ENCODE measurements at regions not wholly inside any gene's neighbourhood (a gene's known extent, or its start where the extent isn't known, plus 50 kb on each side); places are given as distances from the start of the nearest gene placed in this dataset.
A peak's percentile ranks its signal among the peaks of the same experiment; 100 is the strongest.

- no peak for ATAC-seq
- in situ Hi-C loops (cut with HindIII; ENCODE audit: extremely low pct_ligation_motif_present, low pct_unique_long_range_greater_than_20kb) (no loop called here), intact Hi-C loops (cut with micrococcal nuclease; ENCODE audit: unreplicated experiment) (no loop called here)
Measured at GRCh38 chr1:239243006-239243405, 143.4 kb upstream of the CHRM3 start.

GRCh38 chr1:239242404-239242803, 144.0 kb upstream of the CHRM3 start:
- H3K9ac ChIP-seq (ENCODE audit: insufficient read depth, low read depth, low read length): no peak overlapping the region
- TF ChIP-seq PPARG (CRISPR knock-in tag; conservative IDR thresholded peaks at IDR 0.05) (no peak), SCMH1 (CRISPR knock-in tag; IDR thresholded peaks at IDR 0.05; ENCODE audit: borderline replicate concordance) (no peak), ATF7 (IDR thresholded peaks at IDR 0.05) (peak; percentile 51), ATF7 (CRISPR knock-in tag; IDR thresholded peaks at IDR 0.05) (no peak), ZGPAT (CRISPR knock-in tag; IDR thresholded peaks at IDR 0.05) (no peak), ZBTB26 (CRISPR knock-in tag; IDR thresholded peaks at IDR 0.05; ENCODE audit: borderline replicate concordance) (no peak), HOXA3 (CRISPR knock-in tag; IDR thresholded peaks at IDR 0.05) (no peak)
- no peaks in the 10 kb centered on the region for H3K27me3 ChIP-seq (ENCODE audit: control insufficient read depth in 1 of 2, insufficient read depth in 2 of 2, low read length in 2 of 2)
- FAIRE-seq (no peak), DNase-seq (ENCODE audit: low spot score) (no peak), ATAC-seq (no peak)
- in situ Hi-C loops (cut with HindIII; ENCODE audit: extremely low pct_ligation_motif_present, low pct_unique_long_range_greater_than_20kb) (no loop called here), intact Hi-C loops (cut with micrococcal nuclease; ENCODE audit: unreplicated experiment) (no loop called here)
- H3K79me2 ChIP-seq (ENCODE audit: insufficient read depth, low read length): no peaks in the 10 kb centered on the region
- ChIA-PET CTCF (ENCODE audit: low intra/inter-chr PET ratio, low total read pairs) (no interaction called here), POLR2A (no interaction called here)
- no peaks in the 10 kb centered on the region for H4K20me1 ChIP-seq (ENCODE audit: insufficient read depth, low read length)
- no peaks in the 10 kb centered on the region for H3K4me1 ChIP-seq (ENCODE audit: insufficient read depth, low read length)
- H2AFZ ChIP-seq (ENCODE audit: low read length): no peak overlapping the region
- peaks cover 83% of the 10 kb centered on the region for H3K9me3 ChIP-seq (ENCODE audit: low read length)
- no peaks in the 10 kb centered on the region for H3K36me3 ChIP-seq (replicated peaks in 1 of 2; ENCODE audit: control insufficient read depth in 1 of 2, insufficient read depth in 2 of 2, low read length in 2 of 2)
- H3K4me3 ChIP-seq (replicated peaks in 1 of 3; ENCODE audit: insufficient read depth in 1 of 3, low read depth in 2 of 3, low read length in 3 of 3): no peak overlapping the region
- BruUV-seq (replicated peaks): no TSS peak
- no peak overlapping the region for H3K4me2 ChIP-seq (ENCODE audit: low read depth, low read length)
- H3K27ac ChIP-seq (ENCODE audit: extremely low read length, insufficient read depth, low read length): no peak overlapping the region

More at GRCh38 chr1:239243006-239243405, 143.4 kb upstream of the CHRM3 start:
- Histone ChIP-seq H3K4me2 (ENCODE audit: low read depth, low read length) (no peak overlapping the region), H3K9ac (ENCODE audit: insufficient read depth, low read depth, low read length) (no peak overlapping the region), H3K79me2 (ENCODE audit: insufficient read depth, low read length) (no peaks in the 10 kb centered on the region), H2AFZ (ENCODE audit: low read length) (no peak overlapping the region), H3K9me3 (ENCODE audit: low read length) (peaks cover 81% of the 10 kb centered on the region), H4K20me1 (ENCODE audit: insufficient read depth, low read length) (no peaks in the 10 kb centered on the region), H3K4me1 (ENCODE audit: insufficient read depth, low read length) (no peaks in the 10 kb centered on the region), H3K27ac (ENCODE audit: extremely low read length, insufficient read depth, low read length) (no peak overlapping the region), H3K4me3 (replicated peaks in 1 of 3; ENCODE audit: insufficient read depth in 1 of 3, low read depth in 2 of 3, low read length in 3 of 3) (no peak overlapping the region), H3K36me3 (replicated peaks in 1 of 2; ENCODE audit: control insufficient read depth in 1 of 2, insufficient read depth in 2 of 2, low read length in 2 of 2) (no peaks in the 10 kb centered on the region), H3K27me3 (ENCODE audit: control insufficient read depth in 1 of 2, insufficient read depth in 2 of 2, low read length in 2 of 2) (no peaks in the 10 kb centered on the region)
- POLR2A ChIA-PET: no interaction called here
- no TSS peak for BruUV-seq (replicated peaks)
- no peak for TF ChIP-seq SALL2 (CRISPR knock-in tag; IDR thresholded peaks at IDR 0.05)
- no peak for TF ChIP-seq SETDB1 (CRISPR knock-in tag; IDR thresholded peaks at IDR 0.05; ENCODE audit: borderline replicate concordance)
- no peak for TF ChIP-seq RBM22 (optimal IDR thresholded peaks at IDR 0.05; ENCODE audit: low read length)
- no peak for TF ChIP-seq EEA1 (CRISPR knock-in tag; IDR thresholded peaks at IDR 0.05; ENCODE audit: borderline replicate concordance)
- no peak for TF ChIP-seq ZFY (CRISPR knock-in tag; IDR thresholded peaks at IDR 0.05)
- no peak for TF ChIP-seq RXRA (CRISPR knock-in tag; IDR thresholded peaks at IDR 0.05)
- TF ChIP-seq ZNF746 (CRISPR knock-in tag; IDR thresholded peaks at IDR 0.05): no peak
- no peak for TF ChIP-seq NFATC3 (CRISPR knock-in tag; IDR thresholded peaks at IDR 0.05)
- no peak for TF ChIP-seq REPIN1 (CRISPR knock-in tag; IDR thresholded peaks at IDR 0.05; ENCODE audit: borderline replicate concordance, low read depth)
- FAIRE-seq (no peak), DNase-seq (ENCODE audit: low spot score) (no peak)
- CTCF ChIA-PET (ENCODE audit: low intra/inter-chr PET ratio, low total read pairs): no interaction called here
- WGBS (ENCODE audit: low lambda C conversion rate): 2% methylated on average over 2 of the region's 2 CpGs
